Body of pancreas (tissue), 4 donors: ENCODE measurements at regions not wholly inside any gene's neighbourhood (a gene's known extent, or its start where the extent isn't known, plus 50 kb on each side); places are given as distances from the start of the nearest gene placed in this dataset.

ENCODE experiments used
- POLR2A ChIP-seq, 3 donors: fragments of 450-650 bp; IDR thresholded peaks; one replicate each; pipeline ENCODE4 v1.6.1; 2016; ENCODE audit warnings: antibody characterized with exemption in 3 of 3, mild to moderate bottlenecking in 2 of 3
- TF ChIP-seq, protein P1 (sequence below), 7 experiments: fragments of 450-650 bp in 4 of 7; fragments of 200-600 bp in 3 of 7; sonication (generic) in 3 of 7; IDR thresholded peaks; one replicate each; pipeline ENCODE4 v1.5.1; 2016 to 2019; ENCODE audit warnings: antibody characterized with exemption in 7 of 7

DNA sequence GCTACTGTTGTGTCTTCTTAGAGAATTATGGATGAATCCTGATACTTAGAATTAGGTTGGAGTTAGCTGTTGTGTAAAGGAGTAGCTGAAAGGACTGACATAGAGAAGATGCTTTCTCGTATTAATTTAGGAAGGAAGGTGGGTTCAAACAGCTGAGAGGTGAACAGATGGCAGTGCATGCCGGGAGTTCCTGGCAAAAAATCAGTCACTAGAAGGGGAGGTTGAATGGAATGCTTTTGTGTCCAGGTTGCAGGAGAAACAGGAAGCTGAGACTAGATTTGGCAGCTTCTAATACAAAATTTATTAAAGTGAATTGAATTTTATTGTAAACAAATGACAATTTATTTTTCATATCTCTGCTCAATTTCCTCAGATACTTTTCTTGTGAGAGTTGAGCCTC is 70.8 kb downstream of the BTG1 start:
- TF ChIP-seq, protein P1, sequence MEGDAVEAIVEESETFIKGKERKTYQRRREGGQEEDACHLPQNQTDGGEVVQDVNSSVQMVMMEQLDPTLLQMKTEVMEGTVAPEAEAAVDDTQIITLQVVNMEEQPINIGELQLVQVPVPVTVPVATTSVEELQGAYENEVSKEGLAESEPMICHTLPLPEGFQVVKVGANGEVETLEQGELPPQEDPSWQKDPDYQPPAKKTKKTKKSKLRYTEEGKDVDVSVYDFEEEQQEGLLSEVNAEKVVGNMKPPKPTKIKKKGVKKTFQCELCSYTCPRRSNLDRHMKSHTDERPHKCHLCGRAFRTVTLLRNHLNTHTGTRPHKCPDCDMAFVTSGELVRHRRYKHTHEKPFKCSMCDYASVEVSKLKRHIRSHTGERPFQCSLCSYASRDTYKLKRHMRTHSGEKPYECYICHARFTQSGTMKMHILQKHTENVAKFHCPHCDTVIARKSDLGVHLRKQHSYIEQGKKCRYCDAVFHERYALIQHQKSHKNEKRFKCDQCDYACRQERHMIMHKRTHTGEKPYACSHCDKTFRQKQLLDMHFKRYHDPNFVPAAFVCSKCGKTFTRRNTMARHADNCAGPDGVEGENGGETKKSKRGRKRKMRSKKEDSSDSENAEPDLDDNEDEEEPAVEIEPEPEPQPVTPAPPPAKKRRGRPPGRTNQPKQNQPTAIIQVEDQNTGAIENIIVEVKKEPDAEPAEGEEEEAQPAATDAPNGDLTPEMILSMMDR (IDR thresholded peaks at IDR 0.05) = no peak
- TF ChIP-seq POLR2A (IDR thresholded peaks at IDR 0.05) = no peak
